ENCODE measurements at regions not wholly inside any gene's neighbourhood (a gene's known extent, or its start where the extent isn't known, plus 50 kb on each side); places are given as distances from the start of the nearest gene placed in this dataset.

GRCh38 chr17:77861981-77862645 is 96.4 kb upstream of the TNRC6C start:
- TF ChIP-seq CTCF (IDR thresholded peaks at IDR 0.05) (no peak), POLR2A (IDR thresholded peaks at IDR 0.05) (no peak)
